ENCODE measurements at regions not wholly inside any gene's neighbourhood (a gene's known extent, or its start where the extent isn't known, plus 50 kb on each side); places are given as distances from the start of the nearest gene placed in this dataset.

DNA sequence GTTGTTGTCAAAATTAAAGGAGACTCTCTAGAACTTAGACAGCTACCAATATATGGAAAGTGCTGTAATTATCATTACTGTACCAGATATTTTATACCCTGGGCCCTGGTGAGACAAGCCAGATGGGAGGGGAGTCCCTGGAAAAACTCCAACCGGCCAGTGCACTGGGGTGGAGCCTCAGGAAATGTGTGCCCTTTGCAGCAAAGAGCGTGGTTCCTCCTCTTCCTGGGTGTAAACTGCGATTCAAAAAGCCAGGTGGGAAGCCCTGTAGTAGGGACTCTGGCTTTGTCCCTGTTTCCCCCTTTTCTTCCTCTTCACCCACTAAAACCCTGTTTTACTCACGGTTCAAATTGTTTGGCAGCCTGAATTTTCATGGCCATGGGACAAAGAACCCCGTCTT is 812.3 kb downstream of the PLA2G4A start:
- no peaks in the 10 kb centered on the region for H3K27me3 ChIP-seq (ENCODE audit: insufficient read depth, low read length)
- no peak overlapping the region for H3K4me3 ChIP-seq (ENCODE audit: low read length)
- H3K9me3 ChIP-seq (ENCODE audit: low read depth, low read length) = peaks cover 4% of the 10 kb centered on the region
- no peaks in the 10 kb centered on the region for H3K4me1 ChIP-seq (ENCODE audit: insufficient read depth, low read length)

DNA sequence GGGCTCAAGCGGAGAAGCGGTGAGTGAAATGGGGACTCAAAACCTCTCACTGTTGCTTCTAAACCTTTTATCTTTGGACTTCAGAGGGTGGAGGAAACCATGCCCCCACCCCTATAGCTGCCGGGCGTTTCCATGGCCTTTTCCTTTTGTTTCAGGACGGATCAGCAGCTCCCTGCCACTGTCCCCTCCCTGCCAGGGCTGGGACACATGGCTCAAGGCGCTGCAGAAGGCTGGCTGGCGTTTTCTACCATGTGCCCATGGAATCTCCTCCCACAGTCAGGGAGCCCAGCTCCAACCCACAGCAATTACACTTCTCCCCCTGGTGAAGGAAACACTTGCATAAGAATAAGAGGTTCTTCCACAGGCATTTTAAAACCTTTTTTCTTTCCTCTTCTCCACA is 812.7 kb downstream of the PLA2G4A start:
- H3K4me1 ChIP-seq (ENCODE audit: insufficient read depth, low read length) = no peaks in the 10 kb centered on the region
- H3K27me3 ChIP-seq (ENCODE audit: insufficient read depth, low read length) = no peaks in the 10 kb centered on the region
- no peak overlapping the region for H3K4me3 ChIP-seq (ENCODE audit: low read length)
- H3K9me3 ChIP-seq (ENCODE audit: low read depth, low read length) = peaks cover 4% of the 10 kb centered on the region

DNA sequence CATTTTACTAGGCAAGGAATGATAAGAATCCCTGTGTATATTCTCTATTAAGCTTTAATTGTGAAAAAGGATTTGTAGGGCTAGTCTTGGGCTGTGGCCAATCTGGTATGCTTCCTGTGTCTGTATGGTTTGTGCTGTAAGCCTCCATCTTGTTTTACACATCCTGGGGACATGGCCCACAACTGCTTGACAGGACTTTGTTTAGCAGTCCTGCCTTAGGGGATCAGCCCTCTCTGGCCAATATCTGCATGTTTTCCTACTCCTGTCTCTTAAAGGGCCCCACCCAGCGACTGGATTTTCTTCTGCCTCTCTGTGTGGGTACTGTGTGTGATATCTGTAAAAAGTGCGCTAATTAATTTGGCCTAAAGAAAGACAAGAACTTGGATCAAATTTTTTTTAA is 813.2 kb downstream of the PLA2G4A start:
- Histone ChIP-seq H3K27me3 (ENCODE audit: insufficient read depth, low read length) (no peaks in the 10 kb centered on the region), H3K4me1 (ENCODE audit: insufficient read depth, low read length) (no peaks in the 10 kb centered on the region), H3K4me3 (ENCODE audit: low read length) (no peak overlapping the region), H3K9me3 (ENCODE audit: low read depth, low read length) (peaks cover 4% of the 10 kb centered on the region)

DNA sequence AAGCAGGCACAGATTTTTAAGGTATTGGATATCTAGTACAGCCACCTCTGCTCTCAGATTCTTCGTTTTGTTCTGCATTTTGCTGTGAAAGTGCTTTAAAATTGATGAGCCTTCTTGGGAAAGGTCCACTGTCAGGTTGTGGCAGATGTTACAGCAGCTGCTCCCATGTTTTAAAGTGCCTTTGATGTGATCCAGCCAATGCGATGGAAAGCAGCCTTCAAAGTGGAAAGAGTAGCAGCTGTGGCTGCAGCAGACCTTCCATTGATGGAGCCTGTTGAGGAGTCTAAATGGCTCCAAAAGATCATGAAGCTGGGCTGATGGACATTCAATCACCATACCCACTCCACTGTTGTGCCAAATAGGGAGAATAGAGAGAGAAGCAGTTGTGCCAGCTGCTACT is 816.9 kb downstream of the PLA2G4A start:
- Histone ChIP-seq H3K4me1 (ENCODE audit: insufficient read depth, low read length) (no peaks in the 10 kb centered on the region), H3K4me3 (ENCODE audit: low read length) (no peak overlapping the region)

DNA sequence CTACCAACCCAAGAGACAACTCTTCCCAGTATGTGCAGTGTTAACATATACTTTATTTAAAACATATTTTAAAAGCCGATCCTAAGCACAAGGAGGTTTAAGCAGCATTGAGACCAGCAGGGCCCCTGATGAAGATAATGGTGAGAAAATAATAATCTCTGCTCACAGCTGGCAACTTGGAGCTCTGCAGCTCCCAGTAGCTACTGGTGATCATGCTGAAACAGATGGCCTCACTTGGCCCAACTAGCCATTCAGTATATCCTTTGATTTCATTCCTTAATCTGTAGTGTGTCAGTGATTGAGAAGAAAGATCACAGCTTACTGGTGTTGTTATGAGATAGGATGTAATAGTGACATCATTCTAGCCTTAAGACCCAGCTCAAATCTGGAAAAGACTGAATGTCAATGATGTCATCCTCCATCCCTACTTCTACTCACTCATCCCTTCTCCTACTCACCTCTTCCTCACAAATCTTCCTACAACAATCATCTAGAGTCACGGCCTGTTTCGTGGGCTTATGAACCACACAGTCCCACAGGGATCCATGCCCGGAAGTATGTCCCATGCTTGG is 817.9 kb downstream of the PLA2G4A start:
- Histone ChIP-seq H3K4me3 (ENCODE audit: low read length) (no peak overlapping the region), H3K9me3 (ENCODE audit: low read depth, low read length) (no peaks in the 10 kb centered on the region), H3K4me1 (ENCODE audit: insufficient read depth, low read length) (no peaks in the 10 kb centered on the region), H3K27me3 (ENCODE audit: insufficient read depth, low read length) (no peaks in the 10 kb centered on the region)

More for the DNA sequence above, 816.9 kb downstream of the PLA2G4A start:
- H3K9me3 ChIP-seq (ENCODE audit: low read depth, low read length) = no peaks in the 10 kb centered on the region
- H3K27me3 ChIP-seq (ENCODE audit: insufficient read depth, low read length) = no peaks in the 10 kb centered on the region

DNA sequence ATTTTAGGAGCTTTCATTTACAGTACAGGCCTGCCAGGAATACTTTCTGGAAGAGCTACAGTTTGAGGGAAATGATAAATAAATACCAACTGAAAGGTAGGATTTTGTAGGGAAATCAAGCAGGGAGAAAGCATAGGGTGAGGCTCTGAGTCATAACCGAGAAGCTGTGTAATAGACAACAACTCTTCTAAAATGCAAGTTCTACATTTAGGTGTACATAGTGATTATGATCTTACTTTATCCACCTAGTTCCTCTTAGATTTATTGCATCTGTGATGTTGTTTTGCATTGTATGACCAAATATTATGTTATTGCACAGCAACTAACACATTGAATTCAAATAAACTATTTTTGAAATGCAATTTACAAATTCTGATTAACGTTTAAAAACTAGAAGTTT is 819.3 kb downstream of the PLA2G4A start:
- H3K9me3 ChIP-seq (ENCODE audit: low read depth, low read length) = no peaks in the 10 kb centered on the region
- H3K4me1 ChIP-seq (ENCODE audit: insufficient read depth, low read length) = no peaks in the 10 kb centered on the region
- H3K4me3 ChIP-seq (ENCODE audit: low read length) = no peak overlapping the region
- no peaks in the 10 kb centered on the region for H3K27me3 ChIP-seq (ENCODE audit: insufficient read depth, low read length)

DNA sequence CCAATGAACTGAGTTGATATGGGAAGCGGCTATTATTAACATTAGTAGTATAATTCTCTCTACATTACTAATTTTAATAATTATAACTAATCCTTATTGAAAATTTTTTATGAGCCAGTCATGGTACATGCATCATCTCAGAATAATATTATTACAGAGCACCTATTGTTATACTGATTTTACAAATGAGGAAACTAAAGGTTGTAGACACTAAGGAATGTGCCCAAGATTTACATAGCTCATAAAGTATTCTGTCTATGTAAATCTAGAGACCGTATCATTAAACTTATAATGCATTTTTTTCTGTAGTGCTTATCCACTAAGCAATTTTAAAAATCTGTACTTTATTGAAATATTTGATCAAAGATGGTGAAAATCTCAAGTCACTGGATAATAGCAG is 825.9 kb downstream of the PLA2G4A start:
- Histone ChIP-seq H3K27me3 (ENCODE audit: insufficient read depth, low read length) (no peaks in the 10 kb centered on the region), H3K4me3 (ENCODE audit: low read length) (no peak overlapping the region), H3K9me3 (ENCODE audit: low read depth, low read length) (no peaks in the 10 kb centered on the region), H3K4me1 (ENCODE audit: insufficient read depth, low read length) (no peaks in the 10 kb centered on the region)

DNA sequence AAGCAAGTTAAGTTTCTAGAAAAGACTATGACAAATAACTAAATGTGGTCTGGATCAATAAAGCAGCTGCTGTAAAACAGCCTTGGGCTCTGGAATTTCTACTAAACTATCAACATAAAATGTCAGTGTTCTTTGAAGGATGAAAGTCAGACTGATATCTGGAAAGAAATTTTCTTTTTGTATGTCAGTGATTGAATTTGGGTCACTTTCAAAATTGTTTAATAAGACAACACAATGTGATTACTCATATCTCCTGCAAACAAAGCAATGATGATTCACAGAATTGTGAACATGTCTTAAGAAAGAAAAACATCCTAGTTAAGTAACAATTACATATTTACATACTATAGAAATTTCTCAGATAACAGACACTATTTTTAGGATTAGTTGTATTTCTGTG is 826.4 kb downstream of the PLA2G4A start:
- Histone ChIP-seq H3K9me3 (ENCODE audit: low read depth, low read length) (no peaks in the 10 kb centered on the region), H3K4me1 (ENCODE audit: insufficient read depth, low read length) (no peaks in the 10 kb centered on the region), H3K4me3 (ENCODE audit: low read length) (no peak overlapping the region), H3K27me3 (ENCODE audit: insufficient read depth, low read length) (no peaks in the 10 kb centered on the region)

DNA sequence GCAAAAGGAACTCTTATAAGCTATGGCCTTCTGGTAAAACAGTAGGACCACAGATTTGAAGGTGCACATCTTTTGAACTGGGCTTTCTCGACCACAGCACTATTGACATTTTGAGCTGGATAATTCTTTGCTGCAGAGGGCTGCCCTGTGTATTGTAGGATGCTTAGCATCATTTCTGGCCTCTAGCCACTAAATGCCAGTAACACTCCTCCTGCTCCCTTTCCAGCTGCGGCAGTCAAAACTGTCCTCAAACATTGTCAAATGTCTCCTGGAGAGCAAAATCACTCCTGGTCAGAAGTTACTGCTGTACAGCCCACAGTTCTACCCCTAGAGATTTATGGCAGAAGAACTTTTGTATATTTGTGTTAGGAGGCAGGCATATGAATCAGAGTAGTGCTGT is 836.7 kb downstream of the PLA2G4A start:
- Histone ChIP-seq H3K27me3 (ENCODE audit: insufficient read depth, low read length) (no peaks in the 10 kb centered on the region), H3K4me3 (ENCODE audit: low read length) (no peak overlapping the region)

DNA sequence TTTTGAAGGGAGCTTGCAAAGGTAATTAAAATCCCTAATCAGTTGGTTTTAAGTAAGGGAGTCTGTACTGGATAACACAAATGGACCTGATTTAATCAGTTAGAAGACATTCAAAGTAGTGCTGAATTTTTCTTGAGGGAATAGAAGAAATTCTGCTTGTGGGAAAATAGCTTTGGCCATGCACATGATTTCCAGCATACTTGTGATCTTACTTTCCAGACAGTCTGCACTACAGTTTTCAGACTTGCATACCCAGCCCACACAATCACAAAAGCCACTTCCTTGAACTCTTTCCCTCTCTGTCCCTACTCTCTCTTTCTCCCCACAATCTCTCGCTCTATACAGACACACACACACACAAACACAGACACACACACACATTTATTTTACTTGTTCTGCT is 852.1 kb downstream of the PLA2G4A start:
- Histone ChIP-seq H3K9me3 (ENCODE audit: low read depth, low read length) (peaks cover 5% of the 10 kb centered on the region), H3K4me1 (ENCODE audit: insufficient read depth, low read length) (no peaks in the 10 kb centered on the region), H3K27me3 (ENCODE audit: insufficient read depth, low read length) (no peaks in the 10 kb centered on the region)

More for the DNA sequence above, 836.7 kb downstream of the PLA2G4A start:
- H3K4me1 ChIP-seq (ENCODE audit: insufficient read depth, low read length) = no peaks in the 10 kb centered on the region
- no peaks in the 10 kb centered on the region for H3K9me3 ChIP-seq (ENCODE audit: low read depth, low read length)

DNA sequence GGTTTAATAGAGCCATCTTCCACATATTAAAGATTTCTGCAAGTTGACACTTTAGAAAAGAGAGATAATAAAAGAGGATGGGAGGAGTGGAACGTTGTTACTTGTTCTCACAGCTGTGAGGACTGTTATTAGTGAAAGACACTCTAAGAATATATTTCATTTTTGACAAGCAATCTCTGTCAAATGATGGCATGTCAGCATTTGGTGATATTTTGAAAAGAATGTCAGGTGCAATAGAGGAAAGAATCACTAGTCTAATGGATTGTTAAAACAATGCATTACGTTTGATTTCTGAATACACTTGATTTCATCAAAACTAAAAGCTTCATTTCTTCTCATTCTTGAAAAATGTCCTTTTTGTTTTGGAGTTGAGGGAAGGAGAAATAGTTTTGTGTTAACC is 853.4 kb downstream of the PLA2G4A start:
- no peak overlapping the region for H3K4me3 ChIP-seq (ENCODE audit: low read length)
- peaks cover 5% of the 10 kb centered on the region for H3K9me3 ChIP-seq (ENCODE audit: low read depth, low read length)
- H3K4me1 ChIP-seq (ENCODE audit: insufficient read depth, low read length) = no peaks in the 10 kb centered on the region

More for the DNA sequence above, 852.1 kb downstream of the PLA2G4A start:
- H3K4me3 ChIP-seq (ENCODE audit: low read length) = no peak overlapping the region

DNA sequence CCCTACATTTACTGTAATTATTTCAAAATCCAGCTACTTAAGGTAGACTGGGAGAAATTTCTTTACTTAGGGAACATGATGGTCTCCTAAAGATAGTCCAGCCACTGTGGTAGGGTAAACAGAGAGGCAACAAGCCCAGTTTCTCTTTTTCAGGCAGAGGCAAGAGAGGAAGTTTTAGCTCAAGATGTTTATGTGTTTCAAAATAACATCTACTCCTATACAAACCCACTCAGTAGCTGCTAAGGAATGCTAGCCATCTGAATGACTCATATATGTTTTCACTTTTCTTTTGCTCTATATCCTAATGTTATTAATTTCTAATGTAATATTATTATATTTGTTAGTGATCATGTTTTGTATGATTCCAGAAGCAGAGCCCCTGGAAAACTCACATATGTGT is 856.6 kb downstream of the PLA2G4A start:
- no peak overlapping the region for H3K4me3 ChIP-seq (ENCODE audit: low read length)
- H3K9me3 ChIP-seq (ENCODE audit: low read depth, low read length) = peaks cover 5% of the 10 kb centered on the region
- no peaks in the 10 kb centered on the region for H3K27me3 ChIP-seq (ENCODE audit: insufficient read depth, low read length)
- H3K4me1 ChIP-seq (ENCODE audit: insufficient read depth, low read length) = no peaks in the 10 kb centered on the region

More for the DNA sequence above, 853.4 kb downstream of the PLA2G4A start:
- H3K27me3 ChIP-seq (ENCODE audit: insufficient read depth, low read length) = no peaks in the 10 kb centered on the region

DNA sequence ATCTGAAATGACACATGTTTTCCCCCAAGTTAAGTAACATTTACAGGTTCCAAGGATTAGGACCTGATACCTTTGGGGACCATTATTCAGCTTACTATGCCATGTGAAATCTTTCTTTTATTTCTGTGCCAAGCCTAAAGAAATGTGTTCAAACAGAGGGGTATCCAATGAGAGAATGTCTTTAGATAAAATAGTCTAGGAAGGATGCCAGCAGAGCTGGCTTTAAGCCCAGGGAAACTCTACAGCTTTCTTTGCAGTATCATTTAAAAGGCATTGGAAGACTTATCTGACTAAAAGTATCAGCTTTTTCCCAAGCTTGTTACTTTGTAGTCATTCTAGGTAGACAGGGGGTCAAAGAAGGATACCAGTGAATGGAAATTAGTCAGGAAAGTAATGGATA is 860.4 kb downstream of the PLA2G4A start:
- peaks cover 15% of the 10 kb centered on the region for H3K9me3 ChIP-seq (ENCODE audit: low read depth, low read length)
- H3K4me1 ChIP-seq (ENCODE audit: insufficient read depth, low read length) = no peaks in the 10 kb centered on the region
- H3K27me3 ChIP-seq (ENCODE audit: insufficient read depth, low read length) = no peaks in the 10 kb centered on the region
- H3K4me3 ChIP-seq (ENCODE audit: low read length) = no peak overlapping the region

DNA sequence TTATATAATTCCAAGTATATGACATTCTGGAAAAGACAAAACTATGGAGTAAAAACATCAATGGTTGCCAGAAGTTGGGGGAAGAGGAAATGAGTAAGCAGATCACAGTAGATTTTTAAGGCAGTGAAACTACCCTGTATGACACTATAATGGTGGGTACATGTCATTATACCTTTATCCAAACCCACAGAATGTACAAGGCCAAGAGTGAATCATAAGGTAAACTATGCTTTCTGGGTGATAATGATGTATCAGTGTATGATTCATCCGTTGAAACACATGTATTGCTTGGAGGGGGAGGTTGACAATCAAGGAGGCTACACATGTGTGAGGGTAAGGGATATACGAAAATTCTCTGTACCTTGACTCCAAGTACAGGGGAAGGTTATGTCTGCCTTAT is 862.7 kb downstream of the PLA2G4A start:
- Histone ChIP-seq H3K4me3 (ENCODE audit: low read length) (no peak overlapping the region), H3K9me3 (ENCODE audit: low read depth, low read length) (peaks cover 10% of the 10 kb centered on the region), H3K4me1 (ENCODE audit: insufficient read depth, low read length) (no peaks in the 10 kb centered on the region), H3K27me3 (ENCODE audit: insufficient read depth, low read length) (no peaks in the 10 kb centered on the region)

DNA sequence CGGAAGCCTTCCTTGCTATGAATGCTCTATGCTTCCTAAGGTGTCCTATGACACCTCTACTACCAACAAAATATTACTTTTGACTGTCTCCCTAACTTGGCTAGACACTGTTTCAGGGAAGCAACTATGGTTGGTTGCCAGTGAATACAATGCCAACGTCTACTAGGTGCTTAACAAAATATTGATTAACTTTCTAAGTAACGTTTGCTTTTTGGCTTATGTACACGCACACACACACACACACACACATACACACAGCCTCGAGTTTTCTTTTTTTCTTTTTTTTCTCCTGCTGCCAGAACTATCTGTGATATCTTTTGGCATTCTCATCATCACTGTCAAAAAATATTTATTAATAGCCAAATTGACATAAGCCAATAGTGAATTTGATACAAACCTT is 864.0 kb downstream of the PLA2G4A start:
- Histone ChIP-seq H3K27me3 (ENCODE audit: insufficient read depth, low read length) (no peaks in the 10 kb centered on the region), H3K4me3 (ENCODE audit: low read length) (no peak overlapping the region), H3K4me1 (ENCODE audit: insufficient read depth, low read length) (no peaks in the 10 kb centered on the region), H3K9me3 (ENCODE audit: low read depth, low read length) (peaks cover 10% of the 10 kb centered on the region)

DNA sequence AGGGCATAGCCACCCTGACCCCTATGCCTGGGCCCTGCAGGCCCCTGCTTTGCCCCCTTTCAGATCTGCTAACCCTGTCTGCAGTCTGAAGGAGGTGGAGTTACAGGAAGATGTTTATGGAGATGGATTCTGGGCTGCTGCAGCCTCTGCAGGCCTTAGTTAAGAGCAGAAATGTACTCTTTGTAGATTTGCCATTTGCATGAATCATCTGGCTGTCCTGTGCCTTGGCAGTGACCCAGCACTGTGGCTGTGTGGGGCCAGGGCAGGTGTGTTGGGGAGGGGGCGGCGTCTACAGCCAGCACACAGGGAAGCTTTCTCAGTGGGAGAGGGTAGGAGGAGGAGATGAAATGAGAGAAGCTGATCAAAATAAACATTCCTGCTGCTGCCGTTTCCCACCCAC is 867.3 kb downstream of the PLA2G4A start:
- no peaks in the 10 kb centered on the region for H3K4me1 ChIP-seq (ENCODE audit: insufficient read depth, low read length)
- peaks cover 9% of the 10 kb centered on the region for H3K9me3 ChIP-seq (ENCODE audit: low read depth, low read length)
- no peak overlapping the region for H3K4me3 ChIP-seq (ENCODE audit: low read length)
- no peaks in the 10 kb centered on the region for H3K27me3 ChIP-seq (ENCODE audit: insufficient read depth, low read length)
